IMR-90 (cell line): ENCODE measurements at regions not wholly inside any gene's neighbourhood (a gene's known extent, or its start where the extent isn't known, plus 50 kb on each side); places are given as distances from the start of the nearest gene placed in this dataset.

Source experiments
- ATAC-seq: fragments of 200-7000 bp; cut with Tn5 transposase; 2 replicates; pipeline ENCODE4 v1.9.1; 2020; ENCODE audit warnings: low read depth, mild to moderate bottlenecking, moderate library complexity
- BruUV-seq: library from RNA; stranded (reverse); fragments of 400-500 nt; replicated peaks from 2 replicates; lab custom pipeline; 2021; lab: Mats Ljungman, UMichigan
- CTCF ChIA-PET: fragments of 300-600 bp; formaldehyde crosslinking; extraction: SDS; loops from one replicate; lab custom pipeline; 2021; ENCODE audit warnings: antibody characterized with exemption; lab: Yijun Ruan, JAX
- POLR2A ChIA-PET: fragments of 300-600 bp; sonication (Branson Sonifier 250); formaldehyde crosslinking; loops from one replicate; lab custom pipeline; 2022; ENCODE audit warnings: antibody characterized with exemption; ENCODE audit not compliant: unreplicated experiment; lab: Charles Lee
- DNase-seq: peaks from one replicate; pipeline ENCODE4 v3.0.0; 2013
- H2AFZ ChIP-seq: replicated peaks from 2 replicates; pipeline ENCODE3; 2013; ENCODE audit warnings: low read length, mild to moderate bottlenecking; ENCODE audit not compliant: poor library complexity
- H2AK5ac ChIP-seq: 2 replicates; pipeline ENCODE4 v1.6.1; 2013; ENCODE audit warnings: low read depth, low read length, inconsistent platforms
- H2AK9ac ChIP-seq: replicated peaks from 2 replicates; pipeline ENCODE3; 2013; ENCODE audit warnings: mild to moderate bottlenecking, low read depth, low read length, moderate library complexity; ENCODE audit not compliant: poor library complexity
- H2BK120ac ChIP-seq: 2 replicates; pipeline ENCODE4 v1.6.1; 2013; ENCODE audit warnings: low read depth, low read length, inconsistent platforms
- H2BK15ac ChIP-seq: 3 replicates; pipeline ENCODE4 v1.6.1; 2013; ENCODE audit warnings: low read depth, low read length, inconsistent platforms
- H2BK20ac ChIP-seq: 2 replicates; pipeline ENCODE4 v1.6.1; 2013; ENCODE audit warnings: low read depth, mild to moderate bottlenecking, inconsistent platforms, low read length, moderate library complexity
- H2BK5ac ChIP-seq: 2 replicates; pipeline ENCODE4 v1.6.1; 2013; ENCODE audit warnings: mild to moderate bottlenecking, low read depth, low read length, inconsistent platforms; ENCODE audit not compliant: poor library complexity, severe bottlenecking
- H3K14ac ChIP-seq: replicated peaks from 2 replicates; pipeline ENCODE4 v1.6.1; 2013; ENCODE audit warnings: low read depth, low read length, inconsistent platforms
- H3K18ac ChIP-seq: 2 replicates; pipeline ENCODE4 v1.6.1; 2013; ENCODE audit warnings: low read depth, low read length, control low read depth
- H3K23ac ChIP-seq: 2 replicates; pipeline ENCODE4 v1.6.1; 2013; ENCODE audit warnings: low read depth, low read length, inconsistent platforms
- H3K27ac ChIP-seq: 2 replicates; pipeline ENCODE4 v1.5.1; 2013; ENCODE audit warnings: mild to moderate bottlenecking, control low read depth, low read length; ENCODE audit not compliant: insufficient read depth
- H3K27me3 ChIP-seq: 2 replicates; pipeline ENCODE4 v1.6.1; 2013; ENCODE audit warnings: low read length; ENCODE audit not compliant: control insufficient read depth, insufficient read depth
- H3K36me3 ChIP-seq: 2 replicates; pipeline ENCODE4 v1.6.1; 2013; ENCODE audit warnings: low read length, mixed read lengths; ENCODE audit not compliant: control insufficient read depth, insufficient read depth
- H3K4ac ChIP-seq: 2 replicates; pipeline ENCODE4 v1.6.1; 2013; ENCODE audit warnings: low read depth, low read length, inconsistent platforms
- H3K4me1 ChIP-seq: 2 replicates; pipeline ENCODE4 v1.6.1; 2013; ENCODE audit warnings: low read length, mixed read lengths; ENCODE audit not compliant: control insufficient read depth, insufficient read depth
- H3K4me2 ChIP-seq: 2 replicates; pipeline ENCODE4 v1.6.1; 2013; ENCODE audit warnings: low read depth, mild to moderate bottlenecking, control low read depth, low read length, moderate library complexity
- H3K4me3 ChIP-seq: 2 replicates; pipeline ENCODE4 v1.5.1; 2013; ENCODE audit warnings: low read depth, mild to moderate bottlenecking, control low read depth, low read length, moderate library complexity; ENCODE audit not compliant: insufficient read depth
- H3K56ac ChIP-seq: 2 replicates; pipeline ENCODE4 v1.6.1; 2013; ENCODE audit warnings: low read length, inconsistent platforms; ENCODE audit not compliant: insufficient read depth; ENCODE audit errors: extremely low read depth
- H3K79me1 ChIP-seq, 2 experiments: 2 replicates each; pipeline ENCODE4 v1.6.1; 2013; ENCODE audit warnings: low read length in 2 of 2, inconsistent platforms in 1 of 2, low read depth in 1 of 2
- H3K9ac ChIP-seq: 2 replicates; pipeline ENCODE4 v1.6.1; 2013; ENCODE audit warnings: low read depth, low read length, control low read depth
- H3K9me1 ChIP-seq: 2 replicates; pipeline ENCODE4 v1.6.1; 2013; ENCODE audit warnings: low read length, inconsistent platforms; ENCODE audit not compliant: insufficient read depth
- H3K9me3 ChIP-seq: 2 replicates; pipeline ENCODE4 v1.6.1; 2013; ENCODE audit warnings: low read length; ENCODE audit not compliant: control insufficient read depth, insufficient read depth
- H4K20me1 ChIP-seq: 2 replicates; pipeline ENCODE4 v1.6.1; 2013; ENCODE audit warnings: low read length, inconsistent platforms; ENCODE audit not compliant: insufficient read depth
- H4K5ac ChIP-seq: 2 replicates; pipeline ENCODE4 v1.6.1; 2013; ENCODE audit warnings: mild to moderate bottlenecking, low read depth, low read length, control low read depth
- H4K8ac ChIP-seq, 2 experiments: 2 replicates each; pipeline ENCODE4 v1.6.1; 2013; ENCODE audit warnings: low read depth in 2 of 2, low read length in 2 of 2, control low read depth in 1 of 2, inconsistent platforms in 1 of 2
- H4K91ac ChIP-seq: 2 replicates; pipeline ENCODE4 v1.6.1; 2013; ENCODE audit warnings: low read depth, low read length, inconsistent platforms; ENCODE audit not compliant: insufficient read depth
- CEBPB ChIP-seq: IDR thresholded peaks from 2 replicates; pipeline ENCODE4 v1.6.1; 2012; ENCODE audit warnings: low read depth, low read length, improper control_type of control experiment
- CHD1 ChIP-seq: IDR thresholded peaks from 2 replicates; pipeline ENCODE4 v1.6.1; 2012; ENCODE audit warnings: low read depth, low read length, improper control_type of control experiment
- CTCF ChIP-seq: conservative IDR thresholded peaks from 2 replicates; pipeline ENCODE4 v1.5.1; 2012; ENCODE audit warnings: mild to moderate bottlenecking, low read depth, low read length, improper control_type of control experiment
- ELK1 ChIP-seq: fragments of 150-350 bp; IDR thresholded peaks from 2 replicates; pipeline ENCODE4 v1.6.1; 2016; ENCODE audit warnings: low read depth, mild to moderate bottlenecking, low read length, moderate library complexity, borderline replicate concordance
- FOS ChIP-seq: fragments of 150-350 bp; IDR thresholded peaks from 2 replicates; pipeline ENCODE4 v1.6.1; 2016; ENCODE audit warnings: low read depth, low read length
- MAZ ChIP-seq: IDR thresholded peaks from 2 replicates; pipeline ENCODE4 v1.6.1; 2012; ENCODE audit warnings: low read depth, mild to moderate bottlenecking, low read length, improper control_type of control experiment, moderate library complexity, borderline replicate concordance
- NFE2L2 ChIP-seq: fragments of 150-350 bp; IDR thresholded peaks from 2 replicates; pipeline ENCODE4 v1.6.1; 2016; ENCODE audit warnings: low read depth, mild to moderate bottlenecking, low read length
- POLR2A ChIP-seq: IDR thresholded peaks from 2 replicates; pipeline ENCODE4 v1.6.1; 2012; ENCODE audit warnings: mild to moderate bottlenecking, low read depth, low read length
- RAD21 ChIP-seq: IDR thresholded peaks from 2 replicates; pipeline ENCODE4 v1.6.1; 2012; ENCODE audit warnings: low read length, improper control_type of control experiment
- RCOR1 ChIP-seq: IDR thresholded peaks from 2 replicates; pipeline ENCODE4 v1.6.1; 2012; ENCODE audit warnings: mild to moderate bottlenecking, low read length, improper control_type of control experiment; ENCODE audit not compliant: insufficient replicate concordance
- RFX5 ChIP-seq: IDR thresholded peaks from 2 replicates; pipeline ENCODE4 v1.8.0; 2012; ENCODE audit warnings: low read depth, mild to moderate bottlenecking, low read length, moderate library complexity
- USF2 ChIP-seq: fragments of 150-350 bp; IDR thresholded peaks from 2 replicates; pipeline ENCODE4 v1.6.1; 2017; ENCODE audit warnings: mild to moderate bottlenecking, antibody characterized with exemption, low read length, low read depth
- WGBS, 2 experiments: methylation state at CpG; one replicate each; pipeline versions ENCODE4 v1.1.5 to v1.1.7; 2013; ENCODE audit warnings: missing lambda C conversion rate in 2 of 2; ENCODE audit not compliant: insufficient read length in 1 of 2; ENCODE audit errors: extremely low coverage in 2 of 2; 5-methylcytosine and 5-hydroxymethylcytosine counted together
- dilution Hi-C: fragments of 300-500 bp; cut with HindIII; formaldehyde crosslinking; loops from one replicate; pipeline ENCODE4 v1.14.3; 2018; ENCODE audit warnings: low sequenced_read_pairs; ENCODE audit not compliant: unreplicated experiment
- in situ Hi-C: fragments of 300-500 bp; cut with MboI; formaldehyde crosslinking; loops from 3 replicates; pipeline ENCODE4 v1.14.3; 2019; ENCODE audit warnings: low sequenced_read_pairs, inconsistent platforms, mixed read lengths
- intact Hi-C: fragments of 100-400 bp; cut with micrococcal nuclease; formaldehyde crosslinking; loops from 2 replicates; pipeline ENCODE4 v1.10.0; 2022

GRCh38 chr22:26789951-26790350 is 132.6 kb downstream of the MIAT start:
- Histone ChIP-seq H2AK9ac (peak overlapping the region; percentile 10), H3K36me3 (no peaks in the 10 kb centered on the region), H4K8ac (no peak overlapping the region), H3K4me3 (no peak overlapping the region), H2BK5ac (no peak overlapping the region), H4K5ac (no peak overlapping the region), H2BK120ac (peak overlapping the region; percentile 28; the same call in 1 of the 2 replicates), H3K79me1 (no peaks in the 10 kb centered on the region), H4K20me1 (no peaks in the 10 kb centered on the region), H3K56ac (no peak overlapping the region), H2AK5ac (no peak overlapping the region), H3K9ac (no peak overlapping the region), H3K4me1 (peaks cover 6% of the 10 kb centered on the region; the same call in 1 of the 2 replicates), H3K4ac (no peak overlapping the region; the same call in 1 of the 2 replicates), H4K91ac (no peak overlapping the region), H3K9me1 (peaks cover 3% of the 10 kb centered on the region; the same call in 1 of the 2 replicates), H3K27me3 (no peaks in the 10 kb centered on the region), H3K18ac (no peak overlapping the region), H2AFZ (no peak overlapping the region), H3K27ac (no peak overlapping the region), H3K14ac (peak overlapping the region; percentile 29; the same call in 1 of the 2 replicates), H3K4me2 (0 out of 2 replicates have a peak overlapping the region, but pooled peaks have one; percentile 18), H3K9me3 (no peaks in the 10 kb centered on the region), H3K23ac (no peak overlapping the region), H2BK15ac (no peak overlapping the region), H2BK20ac (no peak overlapping the region; the same call in 1 of the 2 replicates)
- intact Hi-C loops (no loop called here), in situ Hi-C loops (no loop called here), dilution Hi-C loops (no loop called here)
- ChIA-PET POLR2A (no interaction called here), CTCF (no interaction called here)
- no peak for TF ChIP-seq CTCF
- TF ChIP-seq RFX5: no peak
- TF ChIP-seq MAZ: no peak
- no peak for TF ChIP-seq FOS
- no peak for TF ChIP-seq CEBPB
- TF ChIP-seq CHD1: no peak
- no peak for TF ChIP-seq RCOR1
- no peak for TF ChIP-seq NFE2L2
- TF ChIP-seq ELK1: no peak
- no peak for TF ChIP-seq RAD21
- no peak for TF ChIP-seq USF2
- TF ChIP-seq POLR2A: no peak
- no peak for DNase-seq
- no CpG with 5 or more reads among the region's 6 CpGs for WGBS, 2 experiments
- no TSS peak for BruUV-seq
- ATAC-seq: no peak
